ENCODE measurements at regions not wholly inside any gene's neighbourhood (a gene's known extent, or its start where the extent isn't known, plus 50 kb on each side); places are given as distances from the start of the nearest gene placed in this dataset.

DNA sequence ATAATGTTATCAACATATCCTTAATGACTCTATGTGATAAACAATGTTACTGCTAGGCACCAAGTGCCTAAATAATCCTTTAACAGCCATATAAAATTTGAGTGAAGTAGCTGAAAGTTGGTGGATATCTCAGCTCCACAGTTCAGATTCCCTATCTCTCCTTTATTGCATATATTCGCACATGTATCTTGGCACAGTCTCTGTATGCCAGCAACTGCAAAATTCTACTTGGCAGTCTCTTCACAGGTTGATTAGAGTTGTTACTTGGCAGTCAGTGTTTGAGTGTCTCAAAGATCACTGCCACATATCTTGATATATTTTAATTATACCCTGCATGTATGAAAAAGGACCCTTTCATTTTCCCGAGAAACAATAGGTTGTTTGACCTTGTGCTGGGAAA, 879.3 kb downstream of the OLFM4 start:
- no peak for DNase-seq

DNA sequence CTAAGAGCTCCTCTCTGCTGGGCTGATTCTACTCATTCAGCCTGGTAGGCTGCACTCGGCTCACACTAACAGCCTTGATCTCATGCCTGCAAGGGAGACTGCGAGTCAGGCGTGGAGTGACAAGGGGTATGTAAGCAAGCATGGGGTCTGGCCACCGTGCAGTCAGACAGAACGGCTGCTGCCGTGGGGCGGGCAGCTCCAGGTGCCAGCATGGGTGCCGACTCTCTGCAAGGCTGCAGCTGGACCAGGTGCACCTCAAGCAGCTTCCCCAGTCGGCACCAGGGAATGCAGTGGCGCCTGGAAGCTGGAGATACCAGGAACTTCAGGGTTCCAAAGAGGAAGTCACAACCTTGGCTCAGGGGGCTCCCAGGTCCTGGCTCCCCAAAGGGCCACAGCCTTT, 892.3 kb downstream of the OLFM4 start:
- no peak for DNase-seq

DNA sequence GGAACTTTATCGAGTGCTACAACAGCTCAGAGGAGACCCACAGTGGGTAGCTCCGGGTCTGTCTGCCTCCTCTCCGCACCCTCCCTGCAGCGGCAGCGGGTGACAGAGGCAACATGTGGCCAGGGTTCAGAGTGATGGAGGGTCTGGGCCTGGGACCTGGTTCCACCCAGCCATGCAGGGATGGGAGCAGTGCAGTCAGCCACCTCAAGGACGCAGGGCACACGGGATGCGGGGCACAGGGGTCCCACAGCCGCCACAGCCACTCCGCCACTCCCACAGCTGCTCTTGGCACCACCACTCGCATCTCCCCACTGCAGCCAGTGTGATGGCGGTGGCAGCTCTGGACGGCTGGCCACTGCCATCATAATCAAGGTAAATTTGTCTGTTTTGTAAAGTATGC, 892.9 kb downstream of the OLFM4 start:
- no peak for DNase-seq

DNA sequence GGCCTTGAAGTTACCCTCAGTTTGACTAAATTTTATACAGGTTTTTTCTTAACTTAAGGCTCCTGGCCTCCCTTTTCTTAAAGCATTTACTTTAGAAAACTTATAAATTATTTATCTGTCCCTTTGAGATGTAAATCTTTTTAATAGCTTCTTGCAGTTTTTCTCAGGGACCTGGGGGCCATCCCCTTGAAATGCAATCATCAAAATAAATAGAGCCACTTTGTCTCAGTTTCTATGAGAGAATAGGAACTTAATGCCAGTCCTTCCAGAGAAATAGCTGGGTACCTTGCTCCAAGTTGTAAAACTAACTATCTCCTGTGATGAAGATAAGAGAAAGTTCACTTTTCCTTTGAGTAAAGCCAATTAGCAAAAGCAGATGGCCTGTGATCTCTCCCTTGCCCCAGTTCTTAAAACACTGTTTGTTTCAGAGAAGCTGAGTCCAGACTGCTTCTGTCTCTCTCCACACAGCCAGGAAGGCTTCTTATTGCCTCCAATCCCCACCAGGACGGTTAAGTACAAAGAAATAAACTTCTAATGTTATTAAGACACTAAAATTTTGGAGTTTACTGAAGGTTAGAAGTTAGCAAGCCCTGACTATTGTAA, 913.1 kb downstream of the OLFM4 start:
- DNase-seq = no peak

DNA sequence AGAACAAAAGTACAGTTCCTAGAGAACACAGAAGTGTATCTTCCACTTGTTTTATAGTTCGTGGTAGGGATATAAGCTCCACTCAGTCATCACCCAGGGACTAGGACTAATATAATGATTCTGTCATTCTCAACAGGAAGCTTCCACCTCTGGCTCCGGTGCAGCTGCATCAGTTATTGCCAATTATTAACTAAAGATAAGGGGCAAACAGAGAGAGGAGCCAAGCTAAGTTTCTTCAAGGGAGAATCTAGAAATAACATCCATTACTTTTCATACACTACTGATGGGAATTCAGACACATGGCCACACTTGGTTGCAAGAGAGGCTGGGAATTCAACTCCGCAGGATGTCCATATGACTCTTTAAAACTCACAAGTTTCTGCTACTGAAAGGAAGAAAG, 917.9 kb downstream of the OLFM4 start:
- DNase-seq = no peak

DNA sequence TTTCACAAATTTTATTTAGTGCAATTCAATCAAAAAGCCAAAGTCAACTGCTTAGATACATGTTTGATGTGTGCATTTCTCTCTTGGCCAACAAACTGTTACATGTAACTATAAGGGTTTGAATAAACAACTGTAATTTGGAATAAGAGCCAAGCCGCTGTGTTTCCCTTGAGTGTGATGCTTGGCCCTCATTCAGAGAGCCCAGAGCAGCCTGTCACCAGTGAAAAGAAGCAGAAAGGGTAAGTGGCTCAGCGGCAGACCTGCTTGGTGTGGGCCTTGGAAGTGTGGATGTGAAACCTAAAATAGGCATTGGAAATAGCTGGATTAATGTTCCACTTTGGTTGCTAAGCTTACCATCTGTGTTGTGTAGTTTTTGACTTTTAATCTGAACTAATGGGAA, 924.6 kb downstream of the OLFM4 start:
- no peak for DNase-seq
